Suprapubic skin (tissue), 4 donors: ENCODE measurements at regions not wholly inside any gene's neighbourhood (a gene's known extent, or its start where the extent isn't known, plus 50 kb on each side); places are given as distances from the start of the nearest gene placed in this dataset.

Source experiments
- DNase-seq, 2 donors: peaks; one replicate each; pipeline ENCODE4 v3.0.0-alpha.2; 2019; ENCODE audit warnings: low spot score in 2 of 2
- H3K27ac ChIP-seq: fragments of 200-600 bp; sonication (generic); one replicate; pipeline ENCODE4 v1.5.1; 2019
- H3K27me3 ChIP-seq: fragments of 200-600 bp; sonication (generic); one replicate; pipeline ENCODE4 v1.5.1; 2019
- H3K36me3 ChIP-seq: fragments of 200-600 bp; sonication (generic); one replicate; pipeline ENCODE4 v1.5.1; 2019
- H3K4me1 ChIP-seq: fragments of 200-600 bp; sonication (generic); one replicate; pipeline ENCODE4 v1.5.1; 2019
- H3K4me3 ChIP-seq: fragments of 200-600 bp; sonication (generic); one replicate; pipeline ENCODE4 v1.5.1; 2019; ENCODE audit warnings: mild to moderate bottlenecking
- H3K9me3 ChIP-seq: fragments of 200-600 bp; sonication (generic); one replicate; pipeline ENCODE4 v1.5.1; 2019
- EP300 ChIP-seq: sonication (generic); formaldehyde crosslinking; IDR thresholded peaks from one replicate; pipeline ENCODE4 v1.6.1; 2017; ENCODE audit warnings: antibody characterized with exemption
- POLR2A ChIP-seq, 2 donors: fragments of 450-650 bp; IDR thresholded peaks; one replicate each; pipeline ENCODE4 v1.6.1; 2017; ENCODE audit warnings: antibody characterized with exemption in 2 of 2, mild to moderate bottlenecking in 2 of 2, moderate library complexity in 2 of 2
- POLR2AphosphoS5 ChIP-seq, 3 donors: sonication (generic); formaldehyde crosslinking; IDR thresholded peaks; one replicate each; pipeline ENCODE4 v1.6.1; 2017; ENCODE audit warnings: antibody characterized with exemption in 3 of 3
- WGBS: methylation state at CpG from one replicate; pipeline ENCODE4 v1.1.5; 2018; 5-methylcytosine and 5-hydroxymethylcytosine counted together
- TF ChIP-seq, protein P1 (sequence below), 2 donors: fragments of 200-600 bp in 1 of 2; fragments of 450-650 bp in 1 of 2; sonication (generic) in 1 of 2; IDR thresholded peaks; one replicate each; pipeline ENCODE4 v1.5.1; 2016 to 2019; ENCODE audit warnings: antibody characterized with exemption in 2 of 2, mild to moderate bottlenecking in 1 of 2, moderate library complexity in 1 of 2

DNA sequence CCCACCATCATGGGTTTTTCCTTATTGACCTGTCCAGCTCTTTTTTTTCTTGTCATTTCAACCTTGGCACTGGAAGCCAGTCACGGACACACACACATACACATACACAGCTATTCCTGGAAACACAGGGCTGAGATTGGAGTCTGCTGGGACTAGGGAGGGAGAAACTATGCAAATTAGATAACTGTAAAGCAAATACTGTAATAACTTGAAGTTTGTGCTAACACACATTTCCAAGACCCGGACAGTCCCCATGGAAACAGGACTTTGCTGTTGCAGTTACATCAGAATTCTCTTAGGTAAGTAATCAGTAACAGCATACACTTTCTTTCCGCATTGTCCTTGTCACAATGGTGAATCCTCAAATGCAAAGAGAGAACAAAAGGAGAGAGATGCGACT, 304.4 kb downstream of the KBTBD8 start:
- H3K4me3 ChIP-seq: no peak overlapping the region
- H3K4me1 ChIP-seq: no peaks in the 10 kb centered on the region
- DNase-seq: no peak
- WGBS: 84% methylated on average over 4 of the region's 4 CpGs
- no peaks in the 10 kb centered on the region for H3K9me3 ChIP-seq
- H3K27me3 ChIP-seq: no peaks in the 10 kb centered on the region
- no peaks in the 10 kb centered on the region for H3K36me3 ChIP-seq
- H3K27ac ChIP-seq: no peak overlapping the region
- TF ChIP-seq EP300: no peak
- TF ChIP-seq POLR2A (IDR thresholded peaks at IDR 0.05): no peak
- TF ChIP-seq POLR2AphosphoS5 (IDR thresholded peaks at IDR 0.05): no peak
- TF ChIP-seq, protein P1, sequence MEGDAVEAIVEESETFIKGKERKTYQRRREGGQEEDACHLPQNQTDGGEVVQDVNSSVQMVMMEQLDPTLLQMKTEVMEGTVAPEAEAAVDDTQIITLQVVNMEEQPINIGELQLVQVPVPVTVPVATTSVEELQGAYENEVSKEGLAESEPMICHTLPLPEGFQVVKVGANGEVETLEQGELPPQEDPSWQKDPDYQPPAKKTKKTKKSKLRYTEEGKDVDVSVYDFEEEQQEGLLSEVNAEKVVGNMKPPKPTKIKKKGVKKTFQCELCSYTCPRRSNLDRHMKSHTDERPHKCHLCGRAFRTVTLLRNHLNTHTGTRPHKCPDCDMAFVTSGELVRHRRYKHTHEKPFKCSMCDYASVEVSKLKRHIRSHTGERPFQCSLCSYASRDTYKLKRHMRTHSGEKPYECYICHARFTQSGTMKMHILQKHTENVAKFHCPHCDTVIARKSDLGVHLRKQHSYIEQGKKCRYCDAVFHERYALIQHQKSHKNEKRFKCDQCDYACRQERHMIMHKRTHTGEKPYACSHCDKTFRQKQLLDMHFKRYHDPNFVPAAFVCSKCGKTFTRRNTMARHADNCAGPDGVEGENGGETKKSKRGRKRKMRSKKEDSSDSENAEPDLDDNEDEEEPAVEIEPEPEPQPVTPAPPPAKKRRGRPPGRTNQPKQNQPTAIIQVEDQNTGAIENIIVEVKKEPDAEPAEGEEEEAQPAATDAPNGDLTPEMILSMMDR (IDR thresholded peaks at IDR 0.05): no peak

DNA sequence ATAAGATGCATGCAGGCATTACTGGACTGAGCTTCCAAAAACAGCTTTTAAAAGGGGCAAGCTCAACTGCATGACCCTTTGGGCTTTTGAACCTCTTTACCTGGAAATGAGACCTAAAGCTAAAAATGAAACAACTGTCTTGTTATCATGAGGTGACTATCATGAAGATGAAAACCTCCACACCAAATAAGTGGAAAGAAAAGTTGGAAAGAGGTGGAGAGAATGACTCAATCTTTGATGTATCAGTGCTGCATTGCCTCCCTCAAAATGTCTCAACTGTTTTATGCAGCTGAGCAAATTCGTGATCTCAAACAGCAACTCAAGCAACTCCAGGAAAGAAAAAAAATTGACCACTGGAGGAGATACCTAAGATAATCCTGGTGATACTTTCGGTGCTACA, 307.1 kb downstream of the KBTBD8 start:
- H3K4me3 ChIP-seq: no peak overlapping the region
- no peaks in the 10 kb centered on the region for H3K9me3 ChIP-seq
- H3K36me3 ChIP-seq: no peaks in the 10 kb centered on the region
- H3K4me1 ChIP-seq: no peaks in the 10 kb centered on the region
- 83% methylated on average over 2 of the region's 2 CpGs for WGBS
- DNase-seq: no peak
- TF ChIP-seq POLR2AphosphoS5 (IDR thresholded peaks at IDR 0.05) (no peak), EP300 (no peak), POLR2A (IDR thresholded peaks at IDR 0.05) (no peak)
- TF ChIP-seq, protein P1 (IDR thresholded peaks at IDR 0.05): no peak
- H3K27ac ChIP-seq: no peak overlapping the region
- no peaks in the 10 kb centered on the region for H3K27me3 ChIP-seq

DNA sequence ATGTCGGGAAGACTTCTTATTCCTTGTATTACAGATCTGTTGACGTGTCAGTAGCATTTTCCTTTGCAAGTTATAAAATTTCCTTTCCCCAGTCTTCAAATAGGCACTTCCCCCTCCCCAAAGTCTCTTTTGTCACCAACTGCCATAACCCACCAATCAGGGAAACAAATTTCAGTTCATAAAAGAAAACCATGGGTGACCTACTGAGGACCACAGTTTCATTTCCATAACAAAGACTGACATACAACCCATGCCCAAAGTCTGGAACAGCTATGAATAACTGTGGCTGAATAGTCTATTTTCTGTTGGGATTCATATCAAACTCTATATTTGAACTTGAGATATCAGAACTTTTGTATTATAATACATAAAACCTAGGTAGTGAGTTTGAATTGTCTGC, 307.8 kb downstream of the KBTBD8 start:
- Histone ChIP-seq H3K9me3 (no peaks in the 10 kb centered on the region), H3K4me3 (no peak overlapping the region), H3K27me3 (no peaks in the 10 kb centered on the region), H3K4me1 (no peaks in the 10 kb centered on the region), H3K27ac (no peak overlapping the region), H3K36me3 (no peaks in the 10 kb centered on the region)
- no peak for DNase-seq
- TF ChIP-seq, protein P1 (IDR thresholded peaks at IDR 0.05): no peak
- TF ChIP-seq POLR2AphosphoS5 (IDR thresholded peaks at IDR 0.05) (no peak), POLR2A (IDR thresholded peaks at IDR 0.05) (no peak), EP300 (no peak)
- 88% methylated on average over 2 of the region's 2 CpGs for WGBS

DNA sequence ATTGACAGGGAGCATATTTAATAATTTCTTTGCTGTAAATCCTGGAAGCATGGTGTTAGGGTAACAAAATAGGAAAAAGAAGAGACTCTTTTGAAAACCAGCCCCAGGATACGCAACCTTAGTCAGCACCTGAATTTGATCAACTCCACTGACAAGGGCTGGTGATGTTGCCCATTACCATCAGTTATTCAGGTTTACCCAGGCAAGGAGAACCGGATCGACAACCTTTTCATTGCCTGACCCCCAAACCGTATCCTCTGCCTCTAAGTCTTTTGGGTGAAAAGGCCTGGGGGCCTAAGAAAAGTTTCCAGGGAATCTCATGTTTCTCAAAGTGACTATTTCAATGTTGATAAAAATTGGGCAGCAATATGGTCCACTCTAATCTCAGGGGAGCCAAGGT, 313.3 kb downstream of the KBTBD8 start:
- TF ChIP-seq POLR2A (IDR thresholded peaks at IDR 0.05): no peak
- no peak for TF ChIP-seq EP300
- TF ChIP-seq POLR2AphosphoS5 (IDR thresholded peaks at IDR 0.05): no peak
- TF ChIP-seq, protein P1 (IDR thresholded peaks at IDR 0.05): no peak
- Histone ChIP-seq H3K27ac (no peak overlapping the region), H3K4me3 (no peak overlapping the region), H3K4me1 (no peaks in the 10 kb centered on the region), H3K36me3 (no peaks in the 10 kb centered on the region), H3K9me3 (no peaks in the 10 kb centered on the region), H3K27me3 (no peaks in the 10 kb centered on the region)
- no peak for DNase-seq
- 59% methylated on average over 4 of the region's 4 CpGs for WGBS

DNA sequence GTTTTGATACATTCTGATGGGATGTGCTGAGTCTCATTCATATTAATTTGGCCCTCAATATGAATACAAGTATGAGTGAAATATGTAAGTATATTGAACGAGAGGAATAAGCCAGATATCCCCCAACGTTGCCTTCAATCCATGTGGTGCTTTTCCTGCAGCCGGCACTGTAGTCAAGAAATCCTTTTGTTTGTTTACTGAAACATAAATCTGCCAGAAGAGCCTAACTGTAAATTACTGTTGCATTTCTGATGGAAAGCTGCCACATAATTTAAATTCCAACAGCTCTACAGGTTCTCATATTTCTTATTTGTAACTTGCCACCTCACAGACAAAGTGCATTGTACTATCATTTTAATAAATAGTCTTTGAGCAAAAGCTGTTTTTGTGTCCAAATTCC, 314.0 kb downstream of the KBTBD8 start:
- TF ChIP-seq POLR2AphosphoS5 (IDR thresholded peaks at IDR 0.05) (no peak), POLR2A (IDR thresholded peaks at IDR 0.05) (no peak), EP300 (no peak)
- TF ChIP-seq, protein P1 (IDR thresholded peaks at IDR 0.05): no peak
- H3K4me3 ChIP-seq: no peak overlapping the region
- H3K27ac ChIP-seq: no peak overlapping the region
- 21% methylated on average over 3 of the region's 3 CpGs for WGBS
- no peaks in the 10 kb centered on the region for H3K9me3 ChIP-seq
- no peaks in the 10 kb centered on the region for H3K36me3 ChIP-seq
- no peaks in the 10 kb centered on the region for H3K27me3 ChIP-seq
- DNase-seq: no peak
- no peaks in the 10 kb centered on the region for H3K4me1 ChIP-seq
